A549 (cell line): ENCODE measurements at regions not wholly inside any gene's neighbourhood (a gene's known extent, or its start where the extent isn't known, plus 50 kb on each side); places are given as distances from the start of the nearest gene placed in this dataset.

Experiments used
- CBX8 ChIP-seq: fragments of 200-600 bp; sonication (generic); IDR thresholded peaks from 2 replicates; pipeline ENCODE4 v1.6.1; 2016
- CHD2 ChIP-seq: fragments of 150-350 bp; IDR thresholded peaks from 2 replicates; pipeline ENCODE4 v1.6.1; 2014; ENCODE audit warnings: low read length; ENCODE audit not compliant: partially characterized antibody
- CTCF ChIP-seq: fragments of >200 bp; sonication (Bioruptor Twin); formaldehyde crosslinking; IDR thresholded peaks from 3 replicates; pipeline ENCODE4 v1.5.1; 2016
- HDAC2 ChIP-seq: fragments of 200-600 bp; sonication (generic); IDR thresholded peaks from 2 replicates; pipeline ENCODE4 v1.6.1; 2016
- NR3C1 ChIP-seq: fragments of >200 bp; sonication (Bioruptor Twin); formaldehyde crosslinking; IDR thresholded peaks from 3 replicates; pipeline ENCODE4 v1.6.1; 2017
- POLR2A ChIP-seq: IDR thresholded peaks from 2 replicates; pipeline ENCODE4 v1.6.1; 2012; ENCODE audit warnings: mild to moderate bottlenecking, low read length
- REST ChIP-seq: fragments of 200-600 bp; sonication (generic); IDR thresholded peaks from 2 replicates; pipeline ENCODE4 v1.6.1; 2016; ENCODE audit warnings: antibody characterized with exemption, mild to moderate bottlenecking, moderate library complexity
- SREBF2 ChIP-seq: fragments of 450-650 bp; IDR thresholded peaks from 2 replicates; pipeline ENCODE4 v1.6.1; 2014; ENCODE audit warnings: mild to moderate bottlenecking, moderate library complexity

- TF ChIP-seq CTCF, result no peak
- no peak for TF ChIP-seq NR3C1
- TF ChIP-seq REST, result no peak
- TF ChIP-seq CBX8, result no peak
- no peak for TF ChIP-seq POLR2A
- no peak for TF ChIP-seq HDAC2
- TF ChIP-seq SREBF2, result no peak
- TF ChIP-seq CHD2, result no peak
Observed at GRCh38 chr2:188045016-188045415, 246.7 kb upstream of the GULP1 start.
